ENCODE measurements at regions not wholly inside any gene's neighbourhood (a gene's known extent, or its start where the extent isn't known, plus 50 kb on each side); places are given as distances from the start of the nearest gene placed in this dataset.

- H4K20me1 ChIP-seq (ENCODE audit: insufficient read depth, low read length) = no peaks in the 10 kb centered on the region
- H3K4me1 Mint-ChIP-seq (ENCODE audit: low read depth, unreplicated experiment) = no peaks in the 10 kb centered on the region
- TF ChIP-seq EZH2 (IDR thresholded peaks at IDR 0.05; ENCODE audit: insufficient read depth, low read length) = no peak
- no peak for TF ChIP-seq CTCF (IDR thresholded peaks at IDR 0.05; ENCODE audit: insufficient read depth, low read depth, low read length)
- H3K9me3 ChIP-seq (ENCODE audit: insufficient read depth, low read depth, low read length) = no peaks in the 10 kb centered on the region
- H3K27ac ChIP-seq (ENCODE audit: low read depth, low read length) = no peak overlapping the region
- H3K9me3 Mint-ChIP-seq (ENCODE audit: unreplicated experiment) = peaks cover 5% of the 10 kb centered on the region
- H3K4me2 ChIP-seq (ENCODE audit: low read length) = no peak overlapping the region
- H3K36me3 ChIP-seq (ENCODE audit: insufficient read depth, low read length) = no peaks in the 10 kb centered on the region
- H3K27me3 Mint-ChIP-seq (ENCODE audit: low read depth, unreplicated experiment) = no peaks in the 10 kb centered on the region
- no peaks in the 10 kb centered on the region for H3K27me3 ChIP-seq (ENCODE audit: insufficient read depth, low read length)
- H3K4me1 ChIP-seq (ENCODE audit: insufficient read depth, low read length) = peaks cover 3% of the 10 kb centered on the region
- H3K9ac ChIP-seq (ENCODE audit: low read length) = no peak overlapping the region
- no peak for FAIRE-seq
- no peak overlapping the region for H2AFZ ChIP-seq (ENCODE audit: low read depth, low read length)
- DNase-seq (ENCODE audit: low read depth) = no peak
- H3K4me3 ChIP-seq (ENCODE audit: insufficient read depth, low read depth, low read length) = no peak overlapping the region
- H3K4me3 Mint-ChIP-seq (ENCODE audit: unreplicated experiment) = no peak overlapping the region
- no peaks in the 10 kb centered on the region for H3K36me3 Mint-ChIP-seq (ENCODE audit: low read depth, unreplicated experiment)
- no peaks in the 10 kb centered on the region for H3K79me2 ChIP-seq (ENCODE audit: insufficient read depth, low read length)
- H3K27ac Mint-ChIP-seq (ENCODE audit: unreplicated experiment) = no peak overlapping the region
Observed at GRCh38 chr3:27655547-27655946, 66.6 kb downstream of the EOMES start.

- Histone ChIP-seq H3K4me3 (ENCODE audit: insufficient read depth, low read depth, low read length) (no peak overlapping the region), H3K4me2 (ENCODE audit: low read length) (no peak overlapping the region), H3K27ac (ENCODE audit: low read depth, low read length) (no peak overlapping the region), H3K9me3 (ENCODE audit: insufficient read depth, low read depth, low read length) (no peaks in the 10 kb centered on the region), H3K36me3 (ENCODE audit: insufficient read depth, low read length) (no peaks in the 10 kb centered on the region), H4K20me1 (ENCODE audit: insufficient read depth, low read length) (no peaks in the 10 kb centered on the region), H2AFZ (ENCODE audit: low read depth, low read length) (no peak overlapping the region), H3K27me3 (ENCODE audit: insufficient read depth, low read length) (no peaks in the 10 kb centered on the region), H3K9ac (ENCODE audit: low read length) (no peak overlapping the region), H3K4me1 (ENCODE audit: insufficient read depth, low read length) (peaks cover 3% of the 10 kb centered on the region), H3K79me2 (ENCODE audit: insufficient read depth, low read length) (no peaks in the 10 kb centered on the region)
- Mint-ChIP-seq H3K27ac (ENCODE audit: unreplicated experiment) (no peak overlapping the region), H3K27me3 (ENCODE audit: low read depth, unreplicated experiment) (no peaks in the 10 kb centered on the region), H3K4me3 (ENCODE audit: unreplicated experiment) (no peak overlapping the region), H3K36me3 (ENCODE audit: low read depth, unreplicated experiment) (no peaks in the 10 kb centered on the region), H3K9me3 (ENCODE audit: unreplicated experiment) (peaks cover 5% of the 10 kb centered on the region), H3K4me1 (ENCODE audit: low read depth, unreplicated experiment) (peaks cover 6% of the 10 kb centered on the region)
- DNase-seq (ENCODE audit: low read depth) = no peak
- no peak for TF ChIP-seq CTCF (IDR thresholded peaks at IDR 0.05; ENCODE audit: insufficient read depth, low read depth, low read length)
- TF ChIP-seq EZH2 (IDR thresholded peaks at IDR 0.05; ENCODE audit: insufficient read depth, low read length) = no peak
- FAIRE-seq = no peak
Observed at GRCh38 chr3:27653803-27654558, 68.1 kb downstream of the EOMES start.

- H3K4me1 Mint-ChIP-seq (ENCODE audit: low read depth, unreplicated experiment) = peaks cover 10% of the 10 kb centered on the region
- no peaks in the 10 kb centered on the region for H4K20me1 ChIP-seq (ENCODE audit: insufficient read depth, low read length)
- no peak overlapping the region for H3K4me3 ChIP-seq (ENCODE audit: insufficient read depth, low read depth, low read length)
- H3K27ac Mint-ChIP-seq (ENCODE audit: unreplicated experiment) = no peak overlapping the region
- no peaks in the 10 kb centered on the region for H3K36me3 Mint-ChIP-seq (ENCODE audit: low read depth, unreplicated experiment)
- H3K27me3 Mint-ChIP-seq (ENCODE audit: low read depth, unreplicated experiment) = no peaks in the 10 kb centered on the region
- H3K4me3 Mint-ChIP-seq (ENCODE audit: unreplicated experiment) = no peak overlapping the region
- FAIRE-seq (no peak), DNase-seq (ENCODE audit: low read depth) (no peak)
- no peaks in the 10 kb centered on the region for H3K9me3 ChIP-seq (ENCODE audit: insufficient read depth, low read depth, low read length)
- H3K27me3 ChIP-seq (ENCODE audit: insufficient read depth, low read length) = no peaks in the 10 kb centered on the region
- no peak overlapping the region for H3K27ac ChIP-seq (ENCODE audit: low read depth, low read length)
- no peaks in the 10 kb centered on the region for H3K4me1 ChIP-seq (ENCODE audit: insufficient read depth, low read length)
- TF ChIP-seq EZH2 (IDR thresholded peaks at IDR 0.05; ENCODE audit: insufficient read depth, low read length) (no peak), CTCF (IDR thresholded peaks at IDR 0.05; ENCODE audit: insufficient read depth, low read depth, low read length) (no peak)
- no peak overlapping the region for H3K9ac ChIP-seq (ENCODE audit: low read length)
- H3K79me2 ChIP-seq (ENCODE audit: insufficient read depth, low read length) = no peaks in the 10 kb centered on the region
- no peak overlapping the region for H3K4me2 ChIP-seq (ENCODE audit: low read length)
- H3K36me3 ChIP-seq (ENCODE audit: insufficient read depth, low read length) = no peaks in the 10 kb centered on the region
- H3K9me3 Mint-ChIP-seq (ENCODE audit: unreplicated experiment) = no peaks in the 10 kb centered on the region
- H2AFZ ChIP-seq (ENCODE audit: low read depth, low read length) = no peak overlapping the region
Observed at GRCh38 chr3:27649277-27649676, 72.8 kb downstream of the EOMES start.

All from astrocyte (in vitro differentiated cells and primary cell).